Sigmoid colon (tissue), 4 donors: ENCODE measurements at regions not wholly inside any gene's neighbourhood (a gene's known extent, or its start where the extent isn't known, plus 50 kb on each side); places are given as distances from the start of the nearest gene placed in this dataset.

ENCODE experiments used
- CTCF ChIP-seq, 4 experiments: fragments of 450-650 bp in 3 of 4; fragments of 200-600 bp in 1 of 4; IDR thresholded peaks; one replicate each; pipeline ENCODE4 v1.5.1; 2016 to 2019; ENCODE audit warnings: antibody characterized with exemption in 4 of 4, mild to moderate bottlenecking in 3 of 4, moderate library complexity in 2 of 4
- EP300 ChIP-seq, 4 donors: sonication (generic); formaldehyde crosslinking; IDR thresholded peaks; one replicate each; pipeline ENCODE4 v1.6.1; 2017; ENCODE audit warnings: antibody characterized with exemption in 4 of 4
- POLR2A ChIP-seq, 2 donors: fragments of 450-650 bp; IDR thresholded peaks; one replicate each; pipeline ENCODE4 v1.6.1; 2016; ENCODE audit warnings: antibody characterized with exemption in 2 of 2, mild to moderate bottlenecking in 2 of 2, moderate library complexity in 2 of 2
- POLR2AphosphoS5 ChIP-seq, 4 donors: sonication (generic); formaldehyde crosslinking; IDR thresholded peaks; one replicate each; pipeline ENCODE4 v1.6.1; 2017; ENCODE audit warnings: antibody characterized with exemption in 4 of 4

GRCh38 chr6:144796070-144796469 lies 510.9 kb downstream of the UTRN start:
- TF ChIP-seq CTCF (IDR thresholded peaks at IDR 0.05) (no peak), POLR2A (IDR thresholded peaks at IDR 0.05) (no peak), POLR2AphosphoS5 (IDR thresholded peaks at IDR 0.05) (no peak), EP300 (IDR thresholded peaks at IDR 0.05) (no peak)
